ENCODE measurements at regions not wholly inside any gene's neighbourhood (a gene's known extent, or its start where the extent isn't known, plus 50 kb on each side); places are given as distances from the start of the nearest gene placed in this dataset.
A peak's percentile ranks its signal among the peaks of the same experiment; 100 is the strongest.
"Not testable (repeated sequence)": the region's sequence is repeated elsewhere in the genome, so short reads cannot be mapped to it uniquely, and the experiment has no call there.

DNA sequence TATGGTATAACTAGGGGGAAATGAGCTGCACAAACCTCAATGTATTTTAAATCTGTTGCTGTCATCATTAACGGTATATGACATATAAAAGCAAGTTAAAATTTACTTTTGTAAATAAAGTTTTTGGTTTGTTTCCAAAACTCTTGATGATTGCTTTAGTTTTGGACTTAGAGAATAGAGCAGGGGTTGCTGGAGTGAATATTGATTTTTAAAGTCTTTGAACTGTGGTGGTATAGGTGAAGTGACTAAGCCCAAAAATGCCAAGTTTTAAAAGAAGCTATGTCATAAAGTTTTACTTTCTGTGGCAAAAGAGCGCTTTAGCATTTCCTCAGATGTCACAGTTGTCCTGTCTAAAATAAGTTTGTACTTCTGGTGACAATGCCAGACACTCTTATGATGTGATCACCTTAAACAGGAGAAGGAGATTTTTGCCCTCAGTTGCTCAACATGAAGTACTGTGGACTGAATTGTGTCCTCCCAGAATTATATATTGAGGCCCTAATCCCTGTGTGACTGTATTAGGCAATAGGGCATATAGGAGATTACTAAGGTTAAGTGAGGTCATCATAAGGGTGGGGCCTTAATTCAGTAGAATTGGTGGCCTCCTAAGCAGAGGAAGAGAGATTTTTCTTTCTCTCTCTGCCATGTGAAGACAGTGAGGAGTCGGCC lies 175.2 kb upstream of the PLGLB1 start:
- H3K4me3 ChIP-seq (ENCODE audit: low read depth, low read length); H3K27ac ChIP-seq (ENCODE audit: low read depth, low read length); H3K9me3 ChIP-seq (ENCODE audit: control insufficient read depth, insufficient read depth, low read length); H3K27me3 ChIP-seq (ENCODE audit: control insufficient read depth, insufficient read depth, low read length); H3K4me1 ChIP-seq (ENCODE audit: control insufficient read depth, insufficient read depth, low read length); DNase-seq (ENCODE audit: low read depth in 4 of 6, low spot score in 6 of 6); H3K36me3 ChIP-seq (ENCODE audit: control insufficient read depth, insufficient read depth, low read length): not testable (repeated sequence)
- WGBS (ENCODE audit: insufficient coverage) = no CpG with 5 or more reads among the region's 3 CpGs

- H3K27me3 ChIP-seq (ENCODE audit: control insufficient read depth, insufficient read depth, low read length); H3K36me3 ChIP-seq (ENCODE audit: control insufficient read depth, insufficient read depth, low read length); H3K4me1 ChIP-seq (ENCODE audit: control insufficient read depth, insufficient read depth, low read length); H3K9me3 ChIP-seq (ENCODE audit: control insufficient read depth, insufficient read depth, low read length); H3K27ac ChIP-seq (ENCODE audit: low read depth, low read length); H3K4me3 ChIP-seq (ENCODE audit: low read depth, low read length): not testable (repeated sequence)
- peak in 1 of 6 donors; percentile 3 for DNase-seq (ENCODE audit: low read depth in 4 of 6, low spot score in 6 of 6)
- WGBS (ENCODE audit: insufficient coverage) = no CpG with 5 or more reads among the region's 2 CpGs
Observed at GRCh38 chr2:87198422-87198821, 176.8 kb upstream of the PLGLB1 start.

- no CpG with 5 or more reads among the region's 9 CpGs for WGBS (ENCODE audit: insufficient coverage)
- not testable (repeated sequence) for H3K4me1 ChIP-seq (ENCODE audit: control insufficient read depth, insufficient read depth, low read length); H3K36me3 ChIP-seq (ENCODE audit: control insufficient read depth, insufficient read depth, low read length); H3K9me3 ChIP-seq (ENCODE audit: control insufficient read depth, insufficient read depth, low read length); DNase-seq (ENCODE audit: low read depth in 4 of 6, low spot score in 6 of 6); H3K27me3 ChIP-seq (ENCODE audit: control insufficient read depth, insufficient read depth, low read length); H3K27ac ChIP-seq (ENCODE audit: low read depth, low read length); H3K4me3 ChIP-seq (ENCODE audit: low read depth, low read length)
Observed at GRCh38 chr2:87199228-87199627, 177.6 kb upstream of the PLGLB1 start.

DNA sequence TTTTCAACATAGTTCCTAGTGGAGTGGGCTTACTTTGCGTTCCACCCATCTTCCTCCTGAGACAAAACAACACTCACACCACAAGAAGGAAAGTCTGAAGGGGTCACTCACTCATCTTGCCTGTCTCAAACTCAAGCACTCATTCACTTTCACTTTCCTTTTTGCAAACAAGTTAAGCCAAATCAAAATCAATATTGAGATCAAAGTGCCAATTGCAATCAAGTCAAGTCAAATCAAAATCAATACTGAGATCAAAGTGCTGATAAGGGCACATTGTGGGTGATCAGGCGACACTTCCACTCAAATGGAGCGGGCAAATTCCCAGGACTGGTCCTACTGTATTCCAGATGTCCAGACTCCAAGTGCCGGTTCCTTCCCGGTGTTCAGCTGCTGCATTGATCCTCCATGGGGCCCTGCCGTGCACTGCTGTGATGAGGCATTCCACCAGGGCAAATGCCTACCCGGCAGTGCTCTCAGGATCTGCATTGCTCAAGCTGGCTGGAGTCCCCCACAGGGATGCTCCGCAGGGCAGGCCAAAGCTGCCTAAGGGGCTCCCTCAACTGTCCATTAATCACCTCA lies 183.0 kb upstream of the PLGLB1 start:
- H3K36me3 ChIP-seq (ENCODE audit: control insufficient read depth, insufficient read depth, low read length); H3K4me3 ChIP-seq (ENCODE audit: low read depth, low read length); H3K27ac ChIP-seq (ENCODE audit: low read depth, low read length); H3K27me3 ChIP-seq (ENCODE audit: control insufficient read depth, insufficient read depth, low read length); H3K4me1 ChIP-seq (ENCODE audit: control insufficient read depth, insufficient read depth, low read length); DNase-seq (ENCODE audit: low read depth in 4 of 6, low spot score in 6 of 6); H3K9me3 ChIP-seq (ENCODE audit: control insufficient read depth, insufficient read depth, low read length): not testable (repeated sequence)
- WGBS (ENCODE audit: insufficient coverage) = 100% methylated on average over 4 of the region's 8 CpGs

- not testable (repeated sequence) for H3K27ac ChIP-seq (ENCODE audit: low read depth, low read length); DNase-seq (ENCODE audit: low read depth in 4 of 6, low spot score in 6 of 6); H3K27me3 ChIP-seq (ENCODE audit: control insufficient read depth, insufficient read depth, low read length); H3K4me3 ChIP-seq (ENCODE audit: low read depth, low read length); H3K36me3 ChIP-seq (ENCODE audit: control insufficient read depth, insufficient read depth, low read length); H3K9me3 ChIP-seq (ENCODE audit: control insufficient read depth, insufficient read depth, low read length); H3K4me1 ChIP-seq (ENCODE audit: control insufficient read depth, insufficient read depth, low read length)
- no CpG with 5 or more reads among the region's 3 CpGs for WGBS (ENCODE audit: insufficient coverage)
Observed at GRCh38 chr2:87212938-87213337, 191.3 kb upstream of the PLGLB1 start.

- WGBS (ENCODE audit: insufficient coverage) = 100% methylated on average over 1 of the region's 4 CpGs
- not testable (repeated sequence) for H3K4me3 ChIP-seq (ENCODE audit: low read depth, low read length); H3K9me3 ChIP-seq (ENCODE audit: control insufficient read depth, insufficient read depth, low read length); DNase-seq (ENCODE audit: low read depth in 4 of 6, low spot score in 6 of 6); H3K27ac ChIP-seq (ENCODE audit: low read depth, low read length); H3K36me3 ChIP-seq (ENCODE audit: control insufficient read depth, insufficient read depth, low read length); H3K27me3 ChIP-seq (ENCODE audit: control insufficient read depth, insufficient read depth, low read length); H3K4me1 ChIP-seq (ENCODE audit: control insufficient read depth, insufficient read depth, low read length)
Observed at GRCh38 chr2:87217005-87217404, 195.4 kb upstream of the PLGLB1 start.

DNA sequence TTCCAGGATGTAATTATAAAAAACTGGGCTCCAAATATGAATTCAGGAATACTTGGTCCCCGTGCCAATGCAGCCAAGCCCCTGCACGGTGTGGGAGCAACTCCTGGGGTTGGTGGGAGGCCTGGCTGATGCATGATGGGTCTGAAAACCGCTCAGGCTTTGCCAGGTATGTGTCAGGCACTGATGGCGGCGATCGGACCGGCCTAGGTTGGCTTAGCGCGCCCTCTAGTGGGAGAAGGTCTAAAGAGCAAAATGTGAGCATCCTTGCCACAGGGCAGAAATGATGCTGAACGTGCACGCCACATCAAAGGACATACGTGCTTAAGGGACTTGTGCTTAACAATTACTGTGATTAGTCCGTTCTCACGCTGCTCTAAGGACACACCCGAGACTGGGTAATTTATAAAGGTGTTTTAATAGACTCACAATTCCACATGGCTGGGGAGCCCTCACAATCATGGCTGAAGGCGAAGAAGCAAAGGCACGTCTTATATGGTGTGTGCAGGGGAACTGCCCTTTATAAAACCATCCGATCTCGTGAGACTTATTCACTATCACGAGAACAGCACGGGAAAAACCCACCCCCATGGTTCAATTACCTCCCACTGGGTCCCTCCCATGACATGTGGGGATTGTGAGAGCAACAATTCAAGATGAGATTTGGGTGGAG lies 196.2 kb upstream of the PLGLB1 start:
- H3K4me1 ChIP-seq (ENCODE audit: control insufficient read depth, insufficient read depth, low read length); H3K9me3 ChIP-seq (ENCODE audit: control insufficient read depth, insufficient read depth, low read length); H3K27ac ChIP-seq (ENCODE audit: low read depth, low read length); H3K4me3 ChIP-seq (ENCODE audit: low read depth, low read length); H3K27me3 ChIP-seq (ENCODE audit: control insufficient read depth, insufficient read depth, low read length); H3K36me3 ChIP-seq (ENCODE audit: control insufficient read depth, insufficient read depth, low read length): not testable (repeated sequence)
- no CpG with 5 or more reads among the region's 21 CpGs for WGBS (ENCODE audit: insufficient coverage)
- DNase-seq (ENCODE audit: low read depth in 4 of 6, low spot score in 6 of 6) = peak in 1 of 6 donors; percentile 2

GRCh38 chr2:87220651-87221050 lies 199.0 kb upstream of the PLGLB1 start:
- WGBS (ENCODE audit: insufficient coverage) = 74% methylated on average over 6 of the region's 9 CpGs
- H3K4me3 ChIP-seq (ENCODE audit: low read depth, low read length); H3K27me3 ChIP-seq (ENCODE audit: control insufficient read depth, insufficient read depth, low read length); H3K27ac ChIP-seq (ENCODE audit: low read depth, low read length); DNase-seq (ENCODE audit: low read depth in 4 of 6, low spot score in 6 of 6); H3K36me3 ChIP-seq (ENCODE audit: control insufficient read depth, insufficient read depth, low read length); H3K9me3 ChIP-seq (ENCODE audit: control insufficient read depth, insufficient read depth, low read length); H3K4me1 ChIP-seq (ENCODE audit: control insufficient read depth, insufficient read depth, low read length): not testable (repeated sequence)

GRCh38 chr2:87222131-87222530 lies 200.5 kb upstream of the PLGLB1 start:
- H3K27me3 ChIP-seq (ENCODE audit: control insufficient read depth, insufficient read depth, low read length); H3K4me1 ChIP-seq (ENCODE audit: control insufficient read depth, insufficient read depth, low read length); DNase-seq (ENCODE audit: low read depth in 4 of 6, low spot score in 6 of 6); H3K27ac ChIP-seq (ENCODE audit: low read depth, low read length); H3K9me3 ChIP-seq (ENCODE audit: control insufficient read depth, insufficient read depth, low read length); H3K36me3 ChIP-seq (ENCODE audit: control insufficient read depth, insufficient read depth, low read length); H3K4me3 ChIP-seq (ENCODE audit: low read depth, low read length): not testable (repeated sequence)
- 57% methylated on average over 2 of the region's 7 CpGs for whole genome bisulfite sequencing (ENCODE audit: insufficient coverage)

GRCh38 chr2:87223873-87224272 lies 202.2 kb upstream of the PLGLB1 start:
- H3K27ac ChIP-seq (ENCODE audit: low read depth, low read length); H3K4me3 ChIP-seq (ENCODE audit: low read depth, low read length); H3K36me3 ChIP-seq (ENCODE audit: control insufficient read depth, insufficient read depth, low read length); DNase-seq (ENCODE audit: low read depth in 4 of 6, low spot score in 6 of 6); H3K27me3 ChIP-seq (ENCODE audit: control insufficient read depth, insufficient read depth, low read length); H3K9me3 ChIP-seq (ENCODE audit: control insufficient read depth, insufficient read depth, low read length); H3K4me1 ChIP-seq (ENCODE audit: control insufficient read depth, insufficient read depth, low read length): not testable (repeated sequence)
- 0% methylated on average over 1 of the region's 3 CpGs for WGBS (ENCODE audit: insufficient coverage)

Data from spinal cord (tissue), 9 donors.